ENCODE measurements at regions not wholly inside any gene's neighbourhood (a gene's known extent, or its start where the extent isn't known, plus 50 kb on each side); places are given as distances from the start of the nearest gene placed in this dataset.

DNA sequence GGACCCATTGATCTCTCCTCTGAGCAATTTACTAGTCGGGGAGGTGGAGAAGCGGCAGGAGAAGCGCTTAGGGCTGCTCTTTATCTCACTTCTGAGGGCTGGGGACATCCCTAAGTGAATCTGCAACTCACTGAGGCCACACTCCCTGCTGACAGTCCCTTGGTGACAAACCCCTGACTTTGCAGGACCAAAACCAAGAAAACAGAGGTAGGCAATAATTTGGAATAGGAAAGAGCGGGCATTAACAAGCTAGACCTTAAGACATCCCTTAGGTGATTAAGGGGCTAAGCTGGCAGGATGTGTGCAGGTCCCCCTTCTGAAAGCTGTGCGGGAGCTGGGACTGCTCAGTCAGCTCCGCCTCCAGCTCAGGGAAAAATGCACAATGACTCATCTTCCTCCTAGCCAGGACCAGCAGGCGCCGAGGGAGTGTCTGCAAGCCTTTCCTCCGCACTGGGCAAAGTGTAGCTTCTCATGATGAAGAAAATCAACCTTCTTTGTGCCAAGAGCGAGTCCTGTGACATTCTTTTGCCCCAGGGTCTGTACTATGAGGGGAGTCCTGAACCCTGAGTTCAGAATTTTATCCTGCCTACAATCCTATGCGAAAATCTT lies 63.3 kb downstream of the BOD1L2 start:
- TF ChIP-seq, protein P1, sequence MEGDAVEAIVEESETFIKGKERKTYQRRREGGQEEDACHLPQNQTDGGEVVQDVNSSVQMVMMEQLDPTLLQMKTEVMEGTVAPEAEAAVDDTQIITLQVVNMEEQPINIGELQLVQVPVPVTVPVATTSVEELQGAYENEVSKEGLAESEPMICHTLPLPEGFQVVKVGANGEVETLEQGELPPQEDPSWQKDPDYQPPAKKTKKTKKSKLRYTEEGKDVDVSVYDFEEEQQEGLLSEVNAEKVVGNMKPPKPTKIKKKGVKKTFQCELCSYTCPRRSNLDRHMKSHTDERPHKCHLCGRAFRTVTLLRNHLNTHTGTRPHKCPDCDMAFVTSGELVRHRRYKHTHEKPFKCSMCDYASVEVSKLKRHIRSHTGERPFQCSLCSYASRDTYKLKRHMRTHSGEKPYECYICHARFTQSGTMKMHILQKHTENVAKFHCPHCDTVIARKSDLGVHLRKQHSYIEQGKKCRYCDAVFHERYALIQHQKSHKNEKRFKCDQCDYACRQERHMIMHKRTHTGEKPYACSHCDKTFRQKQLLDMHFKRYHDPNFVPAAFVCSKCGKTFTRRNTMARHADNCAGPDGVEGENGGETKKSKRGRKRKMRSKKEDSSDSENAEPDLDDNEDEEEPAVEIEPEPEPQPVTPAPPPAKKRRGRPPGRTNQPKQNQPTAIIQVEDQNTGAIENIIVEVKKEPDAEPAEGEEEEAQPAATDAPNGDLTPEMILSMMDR (IDR thresholded peaks at IDR 0.05): no peak
- TF ChIP-seq POLR2A (IDR thresholded peaks at IDR 0.05): peak in 1 of 2 donors; percentile 25
